NCI-H1436 (cell line): ENCODE measurements at regions not wholly inside any gene's neighbourhood (a gene's known extent, or its start where the extent isn't known, plus 50 kb on each side); places are given as distances from the start of the nearest gene placed in this dataset.

Experiments
- DNase-seq: peaks from one replicate; lab custom pipeline; 2025; lab: John Stamatoyannopoulos, UW

- DNase-seq, result no peak
These were observed 621.9 kb upstream of the CCDC54 start for GRCh38 chr3:106755336-106755735.

- no peak for DNase-seq
These were observed 620.3 kb upstream of the CCDC54 start for GRCh38 chr3:106756901-106757300.

- DNase-seq, result no peak
These were observed 618.8 kb upstream of the CCDC54 start for GRCh38 chr3:106758459-106758858.

GRCh38 chr3:106759731-106760130, 617.5 kb upstream of the CCDC54 start:
- no peak for DNase-seq

GRCh38 chr3:106765342-106765741, 611.9 kb upstream of the CCDC54 start:
- no peak for DNase-seq

GRCh38 chr3:106768941-106769480, 608.2 kb upstream of the CCDC54 start:
- DNase-seq, result no peak

- DNase-seq, result no peak
These were observed 603.4 kb upstream of the CCDC54 start for GRCh38 chr3:106773795-106774194.

GRCh38 chr3:106783231-106783630, 594.0 kb upstream of the CCDC54 start:
- DNase-seq, result no peak

GRCh38 chr3:106789276-106789675, 588.0 kb upstream of the CCDC54 start:
- no peak for DNase-seq

GRCh38 chr3:106792716-106793115, 584.5 kb upstream of the CCDC54 start:
- no peak for DNase-seq

- DNase-seq, result no peak
These were observed 582.8 kb upstream of the CCDC54 start for GRCh38 chr3:106794442-106794841.

- no peak for DNase-seq
These were observed 581.7 kb upstream of the CCDC54 start for GRCh38 chr3:106795553-106795952.

- DNase-seq, result no peak
These were observed 579.8 kb upstream of the CCDC54 start for GRCh38 chr3:106797461-106797860.

- no peak for DNase-seq
These were observed 571.6 kb upstream of the CCDC54 start for GRCh38 chr3:106805625-106806024.

- no peak for DNase-seq
These were observed 570.3 kb upstream of the CCDC54 start for GRCh38 chr3:106806964-106807363.

- DNase-seq, result no peak
These were observed 568.2 kb upstream of the CCDC54 start for GRCh38 chr3:106809041-106809440.

- no peak for DNase-seq
These were observed 567.5 kb upstream of the CCDC54 start for GRCh38 chr3:106809623-106810299.

- DNase-seq, result no peak
These were observed 566.9 kb upstream of the CCDC54 start for GRCh38 chr3:106810300-106810875.

GRCh38 chr3:106811376-106811775, 565.9 kb upstream of the CCDC54 start:
- no peak for DNase-seq

- no peak for DNase-seq
These were observed 563.5 kb upstream of the CCDC54 start for GRCh38 chr3:106813742-106814141.

GRCh38 chr3:106814231-106814630, 563.0 kb upstream of the CCDC54 start:
- no peak for DNase-seq

- no peak for DNase-seq
These were observed 560.4 kb upstream of the CCDC54 start for GRCh38 chr3:106816838-106817237.

- no peak for DNase-seq
These were observed 559.5 kb upstream of the CCDC54 start for GRCh38 chr3:106817706-106818105.

- no peak for DNase-seq
These were observed 557.8 kb upstream of the CCDC54 start for GRCh38 chr3:106819440-106819839.
